Neural cell (in vitro differentiated cells): ENCODE measurements at regions not wholly inside any gene's neighbourhood (a gene's known extent, or its start where the extent isn't known, plus 50 kb on each side); places are given as distances from the start of the nearest gene placed in this dataset.

ENCODE experiments used
- H2AFZ ChIP-seq: fragments of 200-600, 300-800 bp; sonication (generic), shearing (Covaris generic); 2 replicates; pipeline ENCODE4 v1.6.0; 2014; ENCODE audit warnings: low read depth, mild to moderate bottlenecking, antibody characterized with exemption, low read length, moderate library complexity
- H3F3A ChIP-seq: fragments of 200-600 bp; shearing (Covaris generic); 2 replicates; pipeline ENCODE4 v1.6.1; 2016; ENCODE audit warnings: mild to moderate bottlenecking, moderate library complexity, mixed read lengths, antibody characterized with exemption, low read length; ENCODE audit not compliant: insufficient read depth, poor library complexity, severe bottlenecking
- H3K27ac ChIP-seq: fragments of 200-600, 300-800 bp; sonication (generic), shearing (Covaris generic); 2 replicates; pipeline ENCODE4 v1.5.1; 2014; ENCODE audit warnings: mild to moderate bottlenecking, low read length, moderate library complexity
- H3K27me3 ChIP-seq: fragments of 300-800, 200-600 bp; sonication (generic), shearing (Covaris generic); 2 replicates; pipeline ENCODE4 v1.6.0; 2014; ENCODE audit warnings: mild to moderate bottlenecking, low read depth, low read length, moderate library complexity; ENCODE audit not compliant: insufficient read depth
- H3K36me3 ChIP-seq: fragments of 300-800, 200-600 bp; sonication (generic), shearing (Covaris generic); 2 replicates; pipeline ENCODE4 v1.5.1; 2014; ENCODE audit warnings: mild to moderate bottlenecking, antibody characterized with exemption, low read length, moderate library complexity; ENCODE audit not compliant: insufficient read depth
- H3K4me2 ChIP-seq: fragments of 300-800, 200-600 bp; sonication (generic), shearing (Covaris generic); 2 replicates; pipeline ENCODE4 v1.6.0; 2014; ENCODE audit warnings: mild to moderate bottlenecking, low read length
- H3K4me3 ChIP-seq: fragments of 300-800, 200-600 bp; sonication (generic), shearing (Covaris generic); 2 replicates; pipeline ENCODE4 v1.5.1; 2014; ENCODE audit warnings: mild to moderate bottlenecking, low read length, moderate library complexity
- H3K79me2 ChIP-seq: fragments of 200-600 bp; shearing (Covaris generic); replicated peaks from 2 replicates; pipeline ENCODE4 v1.6.0; 2014; ENCODE audit warnings: mild to moderate bottlenecking, low read length, moderate library complexity; ENCODE audit not compliant: insufficient read depth
- H3K9ac ChIP-seq: fragments of 300-800, 200-600 bp; sonication (generic), shearing (Covaris generic); 2 replicates; pipeline ENCODE4 v1.6.1; 2016; ENCODE audit warnings: mild to moderate bottlenecking, low read length, mixed read lengths
- H3K9me2 ChIP-seq: fragments of 200-600 bp; shearing (Covaris generic); 2 replicates; pipeline ENCODE4 v1.6.1; 2016; ENCODE audit warnings: mild to moderate bottlenecking, low read length, mixed read lengths; ENCODE audit not compliant: insufficient read depth
- H3K9me3 ChIP-seq: fragments of 200-600, 300-800 bp; sonication (generic), shearing (Covaris generic); 2 replicates; pipeline ENCODE4 v1.6.1; 2016; ENCODE audit warnings: mild to moderate bottlenecking, mixed run types, low read length, moderate library complexity, mixed read lengths
- H4K20me1 ChIP-seq: fragments of 200-600 bp; shearing (Covaris generic); 2 replicates; pipeline ENCODE4 v1.6.1; 2016; ENCODE audit warnings: mild to moderate bottlenecking, mixed run types; ENCODE audit not compliant: insufficient read depth
- CTCF ChIP-seq: fragments of 450-650 bp; IDR thresholded peaks from 2 replicates; pipeline ENCODE4 v1.5.1; 2014; ENCODE audit warnings: antibody characterized with exemption, mild to moderate bottlenecking, moderate library complexity; ENCODE audit not compliant: poor library complexity, severe bottlenecking
- EP300 ChIP-seq: fragments of 450-650 bp; conservative IDR thresholded peaks from 2 replicates; pipeline ENCODE4 v1.6.1; 2014; ENCODE audit warnings: antibody characterized with exemption, mild to moderate bottlenecking, moderate library complexity; ENCODE audit not compliant: poor library complexity, severe bottlenecking
- EZH2 ChIP-seq: fragments of 200-600, 300-800 bp; shearing (Covaris generic), sonication (generic); IDR thresholded peaks from 2 replicates; pipeline ENCODE4 v1.6.1; 2014; ENCODE audit warnings: antibody characterized with exemption, low read length, borderline replicate concordance, mild to moderate bottlenecking; ENCODE audit not compliant: insufficient read depth, poor library complexity, severe bottlenecking
- MXI1 ChIP-seq: fragments of 450-650 bp; conservative IDR thresholded peaks from 2 replicates; pipeline ENCODE4 v1.6.1; 2014; ENCODE audit warnings: antibody characterized with exemption, mild to moderate bottlenecking; ENCODE audit not compliant: poor library complexity, severe bottlenecking
- POLR2AphosphoS5 ChIP-seq: IDR thresholded peaks from 2 replicates; pipeline ENCODE4 v1.6.1; 2012
- RAD21 ChIP-seq: fragments of 450-650 bp; conservative IDR thresholded peaks from 2 replicates; pipeline ENCODE4 v1.6.1; 2014; ENCODE audit warnings: antibody characterized with exemption, mild to moderate bottlenecking, moderate library complexity
- REST ChIP-seq: IDR thresholded peaks from 2 replicates; pipeline ENCODE4 v1.6.1; 2012; ENCODE audit warnings: borderline replicate concordance
- SMC3 ChIP-seq: fragments of 450-650 bp; conservative IDR thresholded peaks from 2 replicates; pipeline ENCODE4 v1.6.1; 2014; ENCODE audit warnings: antibody characterized with exemption, mild to moderate bottlenecking, moderate library complexity; ENCODE audit not compliant: poor library complexity
- TAF1 ChIP-seq: IDR thresholded peaks from 2 replicates; pipeline ENCODE4 v1.6.1; 2012; ENCODE audit warnings: low read depth

DNA sequence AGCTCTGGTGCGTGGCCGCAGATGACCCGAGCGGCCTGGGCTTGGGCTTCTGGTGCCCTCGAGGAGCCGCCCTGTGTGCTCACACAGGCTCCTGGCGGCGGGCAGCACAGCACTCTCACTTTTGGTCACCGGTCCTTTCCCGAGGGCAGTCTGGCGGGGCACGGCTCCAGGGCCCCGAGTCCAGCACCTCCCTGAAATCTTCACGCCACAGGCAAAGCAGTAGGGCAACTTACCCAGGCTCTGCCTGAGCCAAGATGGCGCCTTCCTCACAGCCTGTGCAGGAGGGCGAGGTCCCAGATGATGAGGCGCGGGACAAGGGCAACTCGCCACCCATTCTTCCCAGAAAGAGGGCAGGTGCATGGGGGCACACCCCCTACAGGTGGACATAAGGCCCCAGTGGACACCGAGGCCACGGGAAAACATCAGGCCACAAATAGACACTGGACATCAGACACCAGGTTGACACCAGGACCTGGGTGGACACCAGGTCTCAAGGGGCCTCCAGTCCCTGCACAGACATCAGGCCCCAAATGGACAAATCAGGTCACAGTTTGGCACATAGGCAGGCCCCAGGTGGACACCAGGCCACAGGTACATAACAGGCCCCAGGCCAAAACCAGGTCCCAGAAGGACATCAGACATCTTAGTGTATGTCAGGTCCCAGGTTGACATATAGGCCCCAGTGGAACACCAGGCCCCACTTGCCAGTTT is 57.6 kb upstream of the SEPTIN5 start:
- Histone ChIP-seq H3K79me2 (no peaks in the 10 kb centered on the region), H3F3A (no peaks in the 10 kb centered on the region), H3K9me3 (no peaks in the 10 kb centered on the region), H4K20me1 (no peaks in the 10 kb centered on the region), H3K27me3 (no peaks in the 10 kb centered on the region), H3K4me2 (no peak overlapping the region), H3K9me2 (no peaks in the 10 kb centered on the region), H3K9ac (no peak overlapping the region), H2AFZ (no peak overlapping the region), H3K36me3 (no peaks in the 10 kb centered on the region), H3K4me3 (no peak overlapping the region), H3K27ac (no peak overlapping the region)
- TF ChIP-seq MXI1 (no peak), REST (no peak), EZH2 (no peak), CTCF (no peak), EP300 (no peak), RAD21 (no peak), TAF1 (no peak), SMC3 (no peak), POLR2AphosphoS5 (no peak)

DNA sequence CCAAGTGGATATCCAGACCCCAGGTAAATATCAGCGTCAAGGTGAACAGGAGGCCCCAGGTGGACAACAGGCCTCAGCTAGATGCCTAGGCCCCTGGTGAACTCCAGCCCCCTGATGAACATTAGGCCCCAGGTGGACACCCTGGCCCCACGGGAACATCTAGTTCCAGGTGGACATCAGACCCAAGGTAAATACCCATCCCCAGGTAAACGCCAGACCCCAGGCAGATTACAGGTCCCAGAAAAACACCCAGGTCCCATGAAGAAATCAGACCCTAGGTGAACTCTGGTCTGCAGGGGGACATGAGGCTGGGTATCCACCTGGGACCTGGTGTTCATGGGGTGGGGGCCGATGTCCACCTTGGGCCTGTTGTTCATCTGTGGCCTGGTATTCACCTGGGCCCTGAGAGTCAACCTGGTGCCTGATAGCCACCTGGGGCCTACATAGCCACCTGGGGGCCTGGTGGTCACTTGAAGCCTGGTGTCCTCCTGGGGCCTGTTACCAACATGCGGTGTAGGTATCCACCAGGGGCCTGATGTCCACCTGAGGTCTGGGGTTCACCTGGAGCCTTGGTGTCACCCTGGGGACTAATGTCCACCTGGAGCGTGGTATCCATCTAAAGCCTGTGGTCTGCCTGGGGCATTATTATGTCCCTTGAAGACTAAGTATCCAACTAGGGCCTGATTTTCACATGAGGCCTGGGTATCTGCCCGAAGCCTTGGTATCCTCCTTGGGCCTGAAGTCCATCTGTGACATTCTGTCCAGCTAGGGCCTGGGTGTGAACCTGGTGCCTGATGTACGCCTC is 56.8 kb upstream of the SEPTIN5 start:
- H3K4me2 ChIP-seq, result no peak overlapping the region
- H3K27me3 ChIP-seq, result no peaks in the 10 kb centered on the region
- TF ChIP-seq REST (no peak), POLR2AphosphoS5 (no peak), EZH2 (no peak), EP300 (no peak), SMC3 (no peak), MXI1 (no peak), CTCF (no peak), RAD21 (no peak), TAF1 (no peak)
- no peaks in the 10 kb centered on the region for H3K9me2 ChIP-seq
- no peaks in the 10 kb centered on the region for H3K36me3 ChIP-seq
- H3K9ac ChIP-seq, result no peak overlapping the region
- no peak overlapping the region for H3K27ac ChIP-seq
- H2AFZ ChIP-seq, result no peak overlapping the region
- H3K9me3 ChIP-seq, result no peaks in the 10 kb centered on the region
- H4K20me1 ChIP-seq, result no peaks in the 10 kb centered on the region
- H3K79me2 ChIP-seq, result no peaks in the 10 kb centered on the region
- no peak overlapping the region for H3K4me3 ChIP-seq
- no peaks in the 10 kb centered on the region for H3F3A ChIP-seq
